ENCODE measurements at regions not wholly inside any gene's neighbourhood (a gene's known extent, or its start where the extent isn't known, plus 50 kb on each side); places are given as distances from the start of the nearest gene placed in this dataset.

DNA sequence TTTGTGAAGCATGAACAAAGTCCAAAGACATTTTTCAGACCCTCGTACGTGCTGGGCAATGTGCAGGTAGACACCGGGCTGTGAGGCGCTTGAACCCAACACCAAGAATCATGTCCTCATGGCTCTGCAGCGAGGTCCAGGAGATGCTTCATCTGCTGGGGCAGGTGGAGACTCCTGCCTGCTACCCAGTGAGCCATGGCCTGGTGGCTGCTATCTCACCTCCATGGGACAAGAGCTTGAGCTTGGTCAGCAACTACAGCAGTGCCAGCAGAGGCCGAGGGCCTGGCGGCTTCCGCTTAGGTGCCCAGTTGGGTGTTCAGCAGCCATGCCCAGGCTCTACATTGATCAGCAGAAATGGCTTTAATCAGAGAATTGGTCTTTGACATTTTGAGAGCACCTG is 281.0 kb upstream of the HS6ST1 start (continued):
- no peak for TF ChIP-seq MEF2A (IDR thresholded peaks at IDR 0.05; ENCODE audit: borderline replicate concordance, low read depth)

DNA sequence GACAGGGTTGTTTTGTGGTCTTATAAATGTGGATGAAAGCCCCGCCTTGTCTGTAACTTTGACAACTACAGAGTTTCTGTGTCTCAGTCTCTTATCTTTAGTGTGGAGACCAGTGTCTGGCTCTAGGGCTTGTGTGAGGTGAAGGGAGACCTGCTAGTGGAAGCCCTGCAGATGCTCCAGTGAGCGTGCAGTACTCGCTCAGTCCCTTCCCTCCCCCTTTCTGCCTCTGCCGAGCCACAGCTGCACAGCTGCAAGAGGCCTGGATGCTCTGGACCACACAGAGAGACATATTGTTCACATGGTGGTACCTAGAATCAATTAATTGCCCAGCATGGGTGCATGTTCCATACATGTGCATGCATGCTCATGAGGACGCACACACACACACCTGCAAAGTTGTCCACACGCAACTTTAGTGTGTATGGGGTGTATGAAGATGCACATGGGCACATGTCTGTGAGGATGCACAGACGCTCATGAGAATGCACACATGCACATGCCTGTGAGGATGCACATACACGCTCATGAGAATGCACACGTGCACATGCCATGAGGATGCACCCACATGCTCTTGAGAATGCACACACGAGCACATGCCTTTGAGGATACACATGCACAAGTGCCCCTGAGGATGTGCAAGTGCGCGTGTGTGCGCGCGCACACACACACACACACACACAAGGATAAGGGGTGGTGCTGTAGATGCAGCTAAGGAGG is 282.1 kb upstream of the HS6ST1 start:
- H3K9me2 ChIP-seq: no peaks in the 10 kb centered on the region
- peak; percentile 59 for DNase-seq
- H3K79me2 ChIP-seq (ENCODE audit: insufficient read depth): no peaks in the 10 kb centered on the region
- no peaks in the 10 kb centered on the region for H3K36me3 ChIP-seq (replicated peaks in 1 of 2; ENCODE audit: control insufficient read depth in 1 of 2, insufficient read depth in 2 of 2, low read length in 1 of 2)
- no peak overlapping the region for H3K9ac ChIP-seq
- ChIA-PET POLR2A (no interaction called here), CTCF (interaction anchor here (0.7 kb wide), 1 partner anchor 41 kb away, joined by 3 read pairs; no protein-coding TSS in a partner anchor)
- H3K9me3 ChIP-seq: no peaks in the 10 kb centered on the region
- no peak overlapping the region for H3K4me3 ChIP-seq (ENCODE audit: low read depth in 2 of 2, low read length in 1 of 2)
- H3K27ac ChIP-seq (ENCODE audit: low read depth in 2 of 2, low read length in 1 of 2): no peak overlapping the region
- no peak overlapping the region for H2AFZ ChIP-seq (ENCODE audit: low read depth)
- no peaks in the 10 kb centered on the region for H4K20me1 ChIP-seq (ENCODE audit: insufficient read depth)
- H3K4me2 ChIP-seq: no peak overlapping the region
- H3F3A ChIP-seq (replicated peaks; ENCODE audit: insufficient read depth): no peaks in the 10 kb centered on the region
- WGBS (ENCODE audit: low lambda C conversion rate): 70% methylated on average over 11 of the region's 15 CpGs
- peaks cover 0 to 21% of the 10 kb centered on the region in 2 experiments; a peak in 1 of 4 replicates for H3K4me1 ChIP-seq (ENCODE audit: control insufficient read depth in 1 of 2, insufficient read depth in 2 of 2, low read depth in 1 of 2, low read length in 1 of 2)
- TF ChIP-seq, protein P1, sequence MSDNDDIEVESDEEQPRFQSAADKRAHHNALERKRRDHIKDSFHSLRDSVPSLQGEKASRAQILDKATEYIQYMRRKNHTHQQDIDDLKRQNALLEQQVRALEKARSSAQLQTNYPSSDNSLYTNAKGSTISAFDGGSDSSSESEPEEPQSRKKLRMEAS (IDR thresholded peaks at IDR 0.05; ENCODE audit: low read depth): no peak
- TF ChIP-seq CHD2 (IDR thresholded peaks at IDR 0.05; ENCODE audit: low read length, partially characterized antibody) (no peak), TAF1 (IDR thresholded peaks at IDR 0.05; ENCODE audit: borderline replicate concordance, low read depth, low read length) (no peak), SIN3A (IDR thresholded peaks at IDR 0.05; ENCODE audit: borderline replicate concordance, low read depth, low read length) (no peak), YY1 (IDR thresholded peaks at IDR 0.05; ENCODE audit: low read depth) (no peak)
- TF ChIP-seq, protein P2, sequence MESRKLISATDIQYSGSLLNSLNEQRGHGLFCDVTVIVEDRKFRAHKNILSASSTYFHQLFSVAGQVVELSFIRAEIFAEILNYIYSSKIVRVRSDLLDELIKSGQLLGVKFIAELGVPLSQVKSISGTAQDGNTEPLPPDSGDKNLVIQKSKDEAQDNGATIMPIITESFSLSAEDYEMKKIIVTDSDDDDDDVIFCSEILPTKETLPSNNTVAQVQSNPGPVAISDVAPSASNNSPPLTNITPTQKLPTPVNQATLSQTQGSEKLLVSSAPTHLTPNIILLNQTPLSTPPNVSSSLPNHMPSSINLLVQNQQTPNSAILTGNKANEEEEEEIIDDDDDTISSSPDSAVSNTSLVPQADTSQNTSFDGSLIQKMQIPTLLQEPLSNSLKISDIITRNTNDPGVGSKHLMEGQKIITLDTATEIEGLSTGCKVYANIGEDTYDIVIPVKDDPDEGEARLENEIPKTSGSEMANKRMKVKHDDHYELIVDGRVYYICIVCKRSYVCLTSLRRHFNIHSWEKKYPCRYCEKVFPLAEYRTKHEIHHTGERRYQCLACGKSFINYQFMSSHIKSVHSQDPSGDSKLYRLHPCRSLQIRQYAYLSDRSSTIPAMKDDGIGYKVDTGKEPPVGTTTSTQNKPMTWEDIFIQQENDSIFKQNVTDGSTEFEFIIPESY (IDR thresholded peaks at IDR 0.05; ENCODE audit: borderline replicate concordance, low read depth): no peak
- TF ChIP-seq, protein P3, sequence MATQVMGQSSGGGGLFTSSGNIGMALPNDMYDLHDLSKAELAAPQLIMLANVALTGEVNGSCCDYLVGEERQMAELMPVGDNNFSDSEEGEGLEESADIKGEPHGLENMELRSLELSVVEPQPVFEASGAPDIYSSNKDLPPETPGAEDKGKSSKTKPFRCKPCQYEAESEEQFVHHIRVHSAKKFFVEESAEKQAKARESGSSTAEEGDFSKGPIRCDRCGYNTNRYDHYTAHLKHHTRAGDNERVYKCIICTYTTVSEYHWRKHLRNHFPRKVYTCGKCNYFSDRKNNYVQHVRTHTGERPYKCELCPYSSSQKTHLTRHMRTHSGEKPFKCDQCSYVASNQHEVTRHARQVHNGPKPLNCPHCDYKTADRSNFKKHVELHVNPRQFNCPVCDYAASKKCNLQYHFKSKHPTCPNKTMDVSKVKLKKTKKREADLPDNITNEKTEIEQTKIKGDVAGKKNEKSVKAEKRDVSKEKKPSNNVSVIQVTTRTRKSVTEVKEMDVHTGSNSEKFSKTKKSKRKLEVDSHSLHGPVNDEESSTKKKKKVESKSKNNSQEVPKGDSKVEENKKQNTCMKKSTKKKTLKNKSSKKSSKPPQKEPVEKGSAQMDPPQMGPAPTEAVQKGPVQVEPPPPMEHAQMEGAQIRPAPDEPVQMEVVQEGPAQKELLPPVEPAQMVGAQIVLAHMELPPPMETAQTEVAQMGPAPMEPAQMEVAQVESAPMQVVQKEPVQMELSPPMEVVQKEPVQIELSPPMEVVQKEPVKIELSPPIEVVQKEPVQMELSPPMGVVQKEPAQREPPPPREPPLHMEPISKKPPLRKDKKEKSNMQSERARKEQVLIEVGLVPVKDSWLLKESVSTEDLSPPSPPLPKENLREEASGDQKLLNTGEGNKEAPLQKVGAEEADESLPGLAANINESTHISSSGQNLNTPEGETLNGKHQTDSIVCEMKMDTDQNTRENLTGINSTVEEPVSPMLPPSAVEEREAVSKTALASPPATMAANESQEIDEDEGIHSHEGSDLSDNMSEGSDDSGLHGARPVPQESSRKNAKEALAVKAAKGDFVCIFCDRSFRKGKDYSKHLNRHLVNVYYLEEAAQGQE (IDR thresholded peaks at IDR 0.05; ENCODE audit: low read depth, low read length): no peak
- no peaks in the 10 kb centered on the region for H3K27me3 ChIP-seq (ENCODE audit: insufficient read depth)

Measured in SK-N-SH (cell line).